GM12865 (cell line): ENCODE measurements at regions not wholly inside any gene's neighbourhood (a gene's known extent, or its start where the extent isn't known, plus 50 kb on each side); places are given as distances from the start of the nearest gene placed in this dataset.
"Not testable (repeated sequence)": the region's sequence is repeated elsewhere in the genome, so short reads cannot be mapped to it uniquely, and the experiment has no call there.

ENCODE experiments used
- DNase-seq: peaks from one replicate; pipeline ENCODE4 v3.0.0; 2010; ENCODE audit warnings: low read depth
- H3K4me3 ChIP-seq: 2 replicates; pipeline ENCODE4 v1.5.1; 2011; ENCODE audit warnings: mild to moderate bottlenecking, low read depth, low read length, control low read depth
- TF ChIP-seq, protein P1 (sequence below): IDR thresholded peaks from 2 replicates; pipeline ENCODE4 v1.5.1; 2011; ENCODE audit warnings: low read length, control low read depth, low read depth, inconsistent platforms; ENCODE audit not compliant: insufficient read depth; ENCODE audit errors: missing control alignments

DNA sequence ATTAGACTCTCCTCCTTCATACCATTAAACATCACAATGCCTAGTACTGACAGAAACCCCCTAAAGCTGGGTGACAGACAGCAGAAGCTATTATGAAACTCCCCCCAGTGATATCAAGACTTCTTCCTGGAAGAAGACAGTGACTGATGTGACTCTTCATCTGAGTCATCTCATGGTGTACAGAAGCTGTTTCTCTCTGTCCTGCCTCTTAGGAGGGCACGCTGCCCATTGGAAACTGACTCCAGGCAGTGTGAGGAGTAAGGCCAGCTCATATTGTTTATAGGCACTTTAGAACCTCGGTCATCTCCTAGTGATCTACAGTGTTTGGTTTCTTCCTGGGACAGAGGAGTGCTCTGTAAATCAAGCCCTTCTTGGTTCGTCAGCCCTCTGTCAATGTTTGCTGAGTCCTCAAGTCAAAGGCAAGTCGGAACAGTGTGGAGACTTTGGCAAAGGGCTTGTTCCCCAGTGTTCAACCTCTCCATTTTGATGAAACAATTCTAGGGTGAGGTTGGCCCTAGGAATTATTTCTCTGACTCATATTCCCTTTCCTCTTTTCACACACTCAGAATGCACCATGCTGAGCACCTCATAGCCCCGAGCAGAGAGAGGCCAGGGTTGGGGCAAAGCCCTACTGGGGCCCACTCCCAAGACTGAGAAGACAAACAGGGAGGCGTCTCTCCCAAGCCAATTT lies 172.5 kb upstream of the TMEM45B start:
- H3K4me3 ChIP-seq, result no peak overlapping the region
- DNase-seq, result no peak
- TF ChIP-seq, protein P1, sequence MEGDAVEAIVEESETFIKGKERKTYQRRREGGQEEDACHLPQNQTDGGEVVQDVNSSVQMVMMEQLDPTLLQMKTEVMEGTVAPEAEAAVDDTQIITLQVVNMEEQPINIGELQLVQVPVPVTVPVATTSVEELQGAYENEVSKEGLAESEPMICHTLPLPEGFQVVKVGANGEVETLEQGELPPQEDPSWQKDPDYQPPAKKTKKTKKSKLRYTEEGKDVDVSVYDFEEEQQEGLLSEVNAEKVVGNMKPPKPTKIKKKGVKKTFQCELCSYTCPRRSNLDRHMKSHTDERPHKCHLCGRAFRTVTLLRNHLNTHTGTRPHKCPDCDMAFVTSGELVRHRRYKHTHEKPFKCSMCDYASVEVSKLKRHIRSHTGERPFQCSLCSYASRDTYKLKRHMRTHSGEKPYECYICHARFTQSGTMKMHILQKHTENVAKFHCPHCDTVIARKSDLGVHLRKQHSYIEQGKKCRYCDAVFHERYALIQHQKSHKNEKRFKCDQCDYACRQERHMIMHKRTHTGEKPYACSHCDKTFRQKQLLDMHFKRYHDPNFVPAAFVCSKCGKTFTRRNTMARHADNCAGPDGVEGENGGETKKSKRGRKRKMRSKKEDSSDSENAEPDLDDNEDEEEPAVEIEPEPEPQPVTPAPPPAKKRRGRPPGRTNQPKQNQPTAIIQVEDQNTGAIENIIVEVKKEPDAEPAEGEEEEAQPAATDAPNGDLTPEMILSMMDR, result no peak

DNA sequence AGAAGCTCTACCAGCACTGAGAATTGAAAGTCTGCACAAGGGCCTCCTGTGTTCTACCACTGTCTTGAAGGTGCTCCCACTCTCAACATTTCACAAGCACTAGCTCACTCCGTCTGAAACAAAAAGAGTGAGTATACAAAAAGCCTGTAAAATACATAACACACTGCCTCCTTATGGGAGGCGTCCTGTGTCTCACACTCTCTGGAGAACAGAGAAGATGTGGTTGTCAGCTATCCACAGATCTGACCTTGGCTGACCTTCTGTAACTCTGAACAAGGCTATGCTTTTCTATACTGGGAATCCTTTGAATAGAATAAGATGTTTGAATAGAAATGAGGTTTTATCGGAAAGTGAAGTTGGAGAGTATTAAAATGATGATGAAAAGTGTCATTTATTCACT lies 171.3 kb upstream of the TMEM45B start:
- no peak overlapping the region for H3K4me3 ChIP-seq
- TF ChIP-seq, protein P1, result no peak
- DNase-seq, result no peak

DNA sequence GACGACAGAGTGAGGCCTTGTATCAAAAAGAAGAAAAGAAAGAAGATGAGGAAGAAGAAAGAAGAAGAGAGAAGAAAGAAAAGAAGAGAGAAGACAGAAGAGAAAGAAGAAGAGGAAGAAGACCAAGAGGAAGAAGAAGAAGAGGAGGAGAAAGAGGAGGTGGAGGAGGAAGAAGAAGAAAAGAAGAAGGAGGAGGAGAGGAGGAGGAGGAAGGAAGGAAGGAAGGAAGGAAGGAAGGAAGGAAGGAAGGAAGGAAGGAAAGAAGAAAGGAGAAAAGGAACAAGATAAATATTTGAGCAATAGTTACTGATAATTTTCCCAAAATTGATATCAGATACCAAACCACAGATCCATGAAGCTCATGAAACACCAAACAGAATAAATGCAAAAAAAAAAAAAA lies 169.7 kb upstream of the TMEM45B start:
- no peak for DNase-seq

DNA sequence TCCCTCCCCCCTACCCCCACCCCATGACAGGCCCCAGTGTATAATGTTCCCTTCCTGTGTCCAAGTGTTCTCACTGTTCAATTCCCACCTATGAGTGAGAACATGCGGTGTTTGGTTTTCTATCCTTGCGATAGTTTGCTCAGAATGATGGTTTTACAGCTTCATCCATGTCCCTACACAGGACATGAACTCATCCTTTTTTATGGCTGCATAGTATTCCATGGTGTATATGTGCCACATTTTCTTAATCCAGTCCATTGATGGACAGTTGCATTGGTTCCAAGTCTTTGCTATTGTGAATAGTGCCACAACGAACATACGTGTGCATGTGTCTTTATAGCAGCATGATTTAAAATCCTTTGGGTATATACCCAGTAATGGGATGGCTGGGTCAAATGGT lies 165.6 kb upstream of the TMEM45B start:
- H3K4me3 ChIP-seq, DNase-seq: not testable (repeated sequence)

More for the DNA sequence above, 169.7 kb upstream of the TMEM45B start:
- TF ChIP-seq, protein P1, result no peak
- no peak overlapping the region for H3K4me3 ChIP-seq

DNA sequence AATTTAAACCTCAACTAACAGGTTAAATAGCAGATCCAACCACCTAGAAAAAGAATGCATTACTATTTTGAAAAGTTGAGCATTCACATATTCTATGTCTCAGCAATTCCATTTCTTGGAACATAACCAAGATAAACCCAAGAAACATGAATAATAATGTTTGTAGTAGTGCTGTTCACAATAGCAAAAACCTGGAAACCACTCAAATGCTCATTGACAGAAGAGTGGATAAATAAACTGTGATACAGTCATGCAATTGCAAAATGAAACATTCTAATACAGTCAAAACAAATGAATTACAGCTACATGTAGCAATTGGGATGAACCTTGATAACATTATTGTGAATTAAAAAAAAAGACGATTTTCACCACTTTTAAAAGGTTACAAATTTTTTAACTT lies 162.8 kb upstream of the TMEM45B start:
- no peak overlapping the region for H3K4me3 ChIP-seq
- TF ChIP-seq, protein P1, result no peak
- DNase-seq, result no peak

DNA sequence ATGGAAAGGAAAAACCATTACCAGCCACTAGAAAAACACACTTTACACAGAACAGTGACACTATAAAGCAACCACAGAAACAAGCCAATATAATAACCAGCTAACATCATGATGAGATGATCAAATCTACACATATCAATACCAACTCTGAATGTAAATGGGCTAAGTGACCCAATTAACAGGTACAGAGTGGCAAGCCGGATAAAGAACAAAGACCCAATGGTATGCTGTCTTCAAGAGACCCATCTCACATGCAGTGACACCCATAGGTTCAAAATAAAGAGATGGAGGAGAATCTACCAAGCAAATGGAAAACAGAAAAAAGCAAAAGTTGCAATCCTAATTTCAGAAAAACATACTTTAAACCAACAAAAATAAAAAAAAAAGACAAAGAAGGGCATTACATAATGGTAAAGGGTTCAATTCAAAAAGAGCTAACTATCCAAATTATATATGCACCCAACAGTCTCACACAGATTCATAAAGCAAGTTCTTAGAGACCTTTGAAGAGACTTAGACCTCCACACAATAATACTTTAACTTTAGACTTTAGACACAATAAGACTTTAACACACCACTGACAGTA lies 160.3 kb upstream of the TMEM45B start:
- no peak for DNase-seq
- no peak overlapping the region for H3K4me3 ChIP-seq
- TF ChIP-seq, protein P1, result no peak

DNA sequence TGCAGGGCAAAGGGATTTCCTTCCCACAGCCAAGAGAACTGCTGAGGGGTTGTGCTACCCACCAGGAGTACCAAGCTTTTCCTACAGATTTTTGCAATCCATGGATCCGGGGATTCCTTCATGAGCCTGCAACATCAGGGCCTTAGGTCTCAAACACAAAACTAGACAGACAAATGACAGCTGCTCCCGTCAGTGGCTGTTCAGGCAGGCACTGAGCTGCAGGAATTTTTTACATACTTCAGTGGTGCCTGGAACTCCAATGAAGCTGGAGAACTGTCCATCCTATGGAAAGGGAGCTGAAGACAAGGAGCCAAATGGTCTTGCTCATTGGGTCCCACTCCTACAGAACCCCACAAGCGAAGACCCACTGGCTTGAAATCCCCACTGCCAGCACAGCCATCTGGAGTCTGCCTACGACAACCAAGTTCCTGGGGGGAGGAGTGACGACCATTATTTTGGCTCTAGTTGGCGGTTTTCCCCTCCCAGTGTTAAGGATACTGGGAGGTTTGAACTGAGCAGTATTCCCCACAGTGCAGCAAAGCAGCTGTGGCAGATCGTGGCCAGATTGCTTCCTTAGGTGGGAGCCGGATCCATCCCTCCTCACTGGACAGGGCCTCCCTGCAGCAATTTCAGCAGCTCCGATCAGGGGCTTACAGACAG lies 157.7 kb upstream of the TMEM45B start:
- DNase-seq, result no peak
- no peak overlapping the region for H3K4me3 ChIP-seq
- TF ChIP-seq, protein P1, result no peak
